H1 (cell line): ENCODE measurements at regions not wholly inside any gene's neighbourhood (a gene's known extent, or its start where the extent isn't known, plus 50 kb on each side); places are given as distances from the start of the nearest gene placed in this dataset.

Experiments
- CTCF ChIA-PET: fragments of 300-600 bp; sonication (Branson Sonifier 250); formaldehyde crosslinking; loops from one replicate; lab custom pipeline; 2021; ENCODE audit not compliant: partially characterized antibody; lab: Charles Lee
- POLR2A ChIA-PET: fragments of 300-600 bp; sonication (Branson Sonifier 250); formaldehyde crosslinking; loops from one replicate; lab custom pipeline; 2021; ENCODE audit warnings: inconsistent platforms; ENCODE audit not compliant: partially characterized antibody; lab: Charles Lee
- DNase-seq, 2 experiments: peaks; one replicate each; pipeline versions ENCODE4 v3.0.0 to v3.0.0-alpha.2; 2010 to 2022; ENCODE audit warnings: low spot score in 2 of 2, low read depth in 1 of 2, mixed read lengths in 1 of 2
- FAIRE-seq: peaks from 2 replicates; lab custom pipeline; 2011; peaks lifted over from hg19 to GRCh38; lab: Jason Lieb, UNC
- H2AFZ ChIP-seq: 2 replicates; pipeline ENCODE4 v1.8.1; 2012; ENCODE audit warnings: low read length, inconsistent platforms
- H2AK5ac ChIP-seq: 2 replicates; pipeline ENCODE4 v1.6.1; 2013; ENCODE audit warnings: low read depth, low read length
- H2BK120ac ChIP-seq: replicated peaks from 2 replicates; pipeline ENCODE3; 2013; ENCODE audit warnings: low read depth, low read length, inconsistent platforms
- H2BK12ac ChIP-seq: 2 replicates; pipeline ENCODE4 v1.6.1; 2013; ENCODE audit warnings: low read depth, low read length
- H2BK15ac ChIP-seq: 2 replicates; pipeline ENCODE4 v1.6.1; 2013; ENCODE audit warnings: low read length
- H2BK20ac ChIP-seq: 2 replicates; pipeline ENCODE4 v1.6.1; 2013; ENCODE audit warnings: low read length
- H2BK5ac ChIP-seq: 2 replicates; pipeline ENCODE4 v1.6.1; 2013; ENCODE audit warnings: low read depth, low read length
- H3K14ac ChIP-seq: 2 replicates; pipeline ENCODE4 v1.6.1; 2013; ENCODE audit warnings: inconsistent platforms; ENCODE audit not compliant: insufficient read length
- H3K18ac ChIP-seq: 2 replicates; pipeline ENCODE4 v1.6.1; 2013; ENCODE audit warnings: low read length; ENCODE audit errors: extremely low read depth
- H3K23ac ChIP-seq: 2 replicates; pipeline ENCODE4 v1.6.1; 2013; ENCODE audit warnings: inconsistent platforms; ENCODE audit not compliant: insufficient read length
- H3K23me2 ChIP-seq: 2 replicates; pipeline ENCODE4 v1.6.1; 2013; ENCODE audit warnings: low read depth, low read length
- H3K27ac ChIP-seq: 2 replicates; pipeline ENCODE4 v1.6.1; 2011; ENCODE audit warnings: low read depth, low read length, inconsistent platforms
- H3K27me3 ChIP-seq, 4 experiments: replicated peaks in 1 of 4; 1 replicate in 1 of 4; 2 replicates in 3 of 4; pipeline versions ENCODE4 v1.6.1 to v1.8.1; 2011 to 2013; ENCODE audit warnings: low read length in 3 of 4, mild to moderate bottlenecking in 3 of 4, inconsistent platforms in 2 of 4, mixed read lengths in 2 of 4, moderate library complexity in 1 of 4; ENCODE audit not compliant: control insufficient read depth in 3 of 4, insufficient read depth in 3 of 4; ENCODE audit errors: extremely low read depth in 1 of 4
- H3K36me3 ChIP-seq, 4 experiments: 2 replicates each; pipeline versions ENCODE4 v1.6.1 to v1.8.1; 2011 to 2013; ENCODE audit warnings: mild to moderate bottlenecking in 4 of 4, low read length in 3 of 4, moderate library complexity in 2 of 4, control low read depth in 1 of 4, inconsistent platforms in 1 of 4; ENCODE audit not compliant: insufficient read depth in 4 of 4, control insufficient read depth in 2 of 4
- H3K4ac ChIP-seq: replicated peaks from 2 replicates; pipeline ENCODE3; 2013; ENCODE audit warnings: low read length, low read depth, mixed read lengths, inconsistent platforms; ENCODE audit not compliant: insufficient read length
- H3K4me1 ChIP-seq, 4 experiments: replicated peaks in 1 of 4; 1 replicate in 1 of 4; 2 replicates in 3 of 4; pipeline versions ENCODE4 v1.6.1 to v1.8.1; 2011 to 2013; ENCODE audit warnings: low read length in 3 of 4, inconsistent platforms in 2 of 4, mixed read lengths in 1 of 4; ENCODE audit not compliant: insufficient read depth in 4 of 4, control insufficient read depth in 3 of 4
- H3K4me2 ChIP-seq, 2 experiments: 2 replicates each; pipeline versions ENCODE4 v1.6.1 to v1.8.1; 2011 to 2013; ENCODE audit warnings: low read depth in 2 of 2, low read length in 2 of 2, control low read depth in 1 of 2, inconsistent platforms in 1 of 2, mild to moderate bottlenecking in 1 of 2; ENCODE audit not compliant: insufficient read depth in 1 of 2
- H3K4me3 ChIP-seq, 4 experiments: fragments of 200-600, 300-600 bp in 1 of 4; sonication (generic), shearing (Covaris generic), sonication (Bioruptor Twin) in 1 of 4; 2 replicates each; pipeline versions ENCODE4 v1.5.1 to v1.8.1; 2011 to 2016; ENCODE audit warnings: low read length in 4 of 4, low read depth in 3 of 4, control low read depth in 2 of 4, inconsistent platforms in 2 of 4, mild to moderate bottlenecking in 2 of 4, mixed read lengths in 1 of 4, moderate library complexity in 1 of 4; ENCODE audit not compliant: insufficient read depth in 2 of 4; ENCODE audit errors: extremely low read depth in 1 of 4
- H3K56ac ChIP-seq: replicated peaks from 2 replicates; pipeline ENCODE3; 2013; ENCODE audit warnings: low read depth, mild to moderate bottlenecking, mixed read lengths, low read length, inconsistent platforms; ENCODE audit not compliant: insufficient read length
- H3K79me1 ChIP-seq: 2 replicates; pipeline ENCODE4 v1.6.1; 2013; ENCODE audit warnings: low read depth, low read length, control low read depth
- H3K79me2 ChIP-seq, 2 experiments: 2 replicates each; pipeline versions ENCODE4 v1.6.1 to v1.8.1; 2012 to 2013; ENCODE audit warnings: low read length in 2 of 2, mild to moderate bottlenecking in 2 of 2, inconsistent platforms in 1 of 2; ENCODE audit not compliant: insufficient read depth in 2 of 2, control insufficient read depth in 1 of 2
- H3K9ac ChIP-seq, 4 experiments: replicated peaks in 1 of 4; 1 replicate in 1 of 4; 2 replicates in 3 of 4; pipeline versions ENCODE4 v1.6.1 to v1.8.1; 2011 to 2013; ENCODE audit warnings: low read depth in 3 of 4, low read length in 3 of 4, control low read depth in 2 of 4, mild to moderate bottlenecking in 2 of 4, moderate library complexity in 2 of 4, inconsistent platforms in 1 of 4; ENCODE audit errors: extremely low read depth in 1 of 4
- H3K9me3 ChIP-seq, 2 experiments: 2 replicates each; pipeline versions ENCODE4 v1.6.1 to v1.8.1; 2012 to 2013; ENCODE audit warnings: mild to moderate bottlenecking in 2 of 2, moderate library complexity in 2 of 2, control low read depth in 1 of 2, inconsistent platforms in 1 of 2, low read depth in 1 of 2, low read length in 1 of 2, mixed read lengths in 1 of 2; ENCODE audit not compliant: insufficient read depth in 2 of 2
- H4K20me1 ChIP-seq, 2 experiments: replicated peaks in 1 of 2; 2 replicates each; pipeline versions ENCODE3 to v1.8.1; 2011 to 2013; ENCODE audit warnings: inconsistent platforms in 2 of 2, low read length in 2 of 2, mild to moderate bottlenecking in 1 of 2; ENCODE audit not compliant: insufficient read depth in 2 of 2, control insufficient read depth in 1 of 2
- H4K5ac ChIP-seq: 2 replicates; pipeline ENCODE4 v1.6.1; 2013; ENCODE audit warnings: low read length, low read depth, mixed read lengths, inconsistent platforms; ENCODE audit not compliant: insufficient read length
- H4K8ac ChIP-seq: 2 replicates; pipeline ENCODE4 v1.8.0; 2013; ENCODE audit warnings: mild to moderate bottlenecking, moderate library complexity, low read length, inconsistent platforms; ENCODE audit not compliant: insufficient read depth; ENCODE audit errors: extremely low read depth
- H4K91ac ChIP-seq: replicated peaks from 2 replicates; pipeline ENCODE3; 2013; ENCODE audit warnings: low read length, mixed read lengths, inconsistent platforms; ENCODE audit not compliant: insufficient read length
- ASH2L ChIP-seq: fragments of 200-600, 300-600 bp; sonication (generic); IDR thresholded peaks from one replicate; pipeline ENCODE4 v1.7.1; 2017; ENCODE audit warnings: low read length
- BACH1 ChIP-seq: IDR thresholded peaks from 2 replicates; pipeline ENCODE4 v1.6.1; 2012; ENCODE audit warnings: low read length, improper control_type of control experiment
- CBX8 ChIP-seq: fragments of 300-800, 300-1000 bp; sonication (generic); IDR thresholded peaks from 2 replicates; pipeline ENCODE4 v1.7.1; 2016; ENCODE audit warnings: low read depth, low read length, borderline replicate concordance
- CREB1 ChIP-seq: IDR thresholded peaks from 2 replicates; pipeline ENCODE4 v1.6.1; 2012; ENCODE audit warnings: inconsistent platforms
- EZH2 ChIP-seq: fragments of 200-600 bp; sonication (generic); IDR thresholded peaks from 2 replicates; pipeline ENCODE4 v1.7.1; 2012; ENCODE audit warnings: low read depth, mild to moderate bottlenecking, moderate library complexity, low read length, inconsistent platforms; ENCODE audit not compliant: severe bottlenecking
- GTF2F1 ChIP-seq: IDR thresholded peaks from 2 replicates; pipeline ENCODE4 v1.6.1; 2012; ENCODE audit warnings: low read depth, low read length, improper control_type of control experiment, borderline replicate concordance
- HDAC6 ChIP-seq: IDR thresholded peaks from one replicate; pipeline ENCODE4 v1.7.1; 2012; ENCODE audit warnings: low read depth, mild to moderate bottlenecking, inconsistent platforms, low read length, moderate library complexity
- RXRA ChIP-seq: IDR thresholded peaks from 2 replicates; pipeline ENCODE4 v1.6.1; 2011; ENCODE audit warnings: low read depth, mild to moderate bottlenecking, low read length, moderate library complexity; ENCODE audit not compliant: insufficient read depth
- TEAD4 ChIP-seq: IDR thresholded peaks from 2 replicates; pipeline ENCODE4 v1.6.1; 2012; ENCODE audit warnings: low read depth, low read length, inconsistent platforms, mixed read lengths
- YY1 ChIP-seq: IDR thresholded peaks from 2 replicates; pipeline ENCODE4 v1.6.1; 2011; ENCODE audit warnings: low read depth, mild to moderate bottlenecking, low read length
- WGBS, 2 experiments: shearing (Covaris generic) in 1 of 2; methylation state at CpG; one replicate each; pipeline versions ENCODE4 v1.1.6 to v1.1.7; 2013 to 2015; ENCODE audit warnings: low lambda C conversion rate in 2 of 2, mixed read lengths in 2 of 2, inconsistent platforms in 1 of 2, low coverage in 1 of 2, missing lambda C conversion rate in 1 of 2; ENCODE audit not compliant: insufficient replicate concordance in 2 of 2, insufficient coverage in 1 of 2, insufficient read length in 1 of 2; ENCODE audit errors: extremely low coverage in 1 of 2, missing lambda C conversion rate in 1 of 2; 5-methylcytosine and 5-hydroxymethylcytosine counted together
- TF ChIP-seq, protein P1 (sequence below): IDR thresholded peaks from 2 replicates; pipeline ENCODE4 v1.6.1; 2011; ENCODE audit warnings: low read length, improper control_type of control experiment

DNA sequence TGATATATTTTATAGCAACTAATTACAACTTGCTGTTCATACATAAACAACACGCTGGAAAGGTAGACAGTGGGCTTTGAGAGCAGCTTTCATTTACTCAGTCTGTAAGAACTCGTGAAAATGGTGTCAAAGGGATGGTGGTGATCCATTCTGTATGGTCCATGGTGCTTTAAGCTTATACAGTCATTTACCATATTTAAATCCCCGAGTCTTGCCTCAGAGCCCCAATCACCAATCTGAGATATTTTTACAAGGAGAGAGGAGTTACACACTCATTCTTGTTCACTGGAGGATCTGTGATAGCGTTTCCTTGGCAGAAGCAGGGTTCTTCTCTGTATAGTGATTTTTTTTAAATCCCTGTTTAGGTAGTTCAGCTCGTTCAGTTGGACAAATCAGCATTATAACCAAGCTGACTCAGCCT is 694.6 kb downstream of the USP25 start:
- ChIA-PET POLR2A (no interaction called here), CTCF (no interaction called here)
- Histone ChIP-seq H3K9me3 (no peaks in the 10 kb centered on the region), H2AK5ac (no peak overlapping the region), H3K14ac (no peak overlapping the region), H3K4me2 (no peak overlapping the region), H3K56ac (no peak overlapping the region), H2BK15ac (no peak overlapping the region), H3K23ac (no peak overlapping the region), H3K36me3 (no peaks in the 10 kb centered on the region), H3K27me3 (no peaks in the 10 kb centered on the region), H2BK20ac (no peak overlapping the region), H4K8ac (no peak overlapping the region), H3K27ac (no peak overlapping the region), H3K79me1 (no peaks in the 10 kb centered on the region), H4K91ac (no peak overlapping the region), H3K9ac (no peak overlapping the region), H3K4ac (no peak overlapping the region), H2BK5ac (no peak overlapping the region), H3K79me2 (no peaks in the 10 kb centered on the region), H2AFZ (no peak overlapping the region; the same call in 1 of the 2 replicates), H2BK12ac (no peak overlapping the region), H3K4me1 (no peaks in the 10 kb centered on the region), H3K4me3 (no peak overlapping the region), H2BK120ac (no peak overlapping the region), H4K5ac (no peak overlapping the region), H3K18ac (no peak overlapping the region), H3K23me2 (no peaks in the 10 kb centered on the region), H4K20me1 (no peaks in the 10 kb centered on the region)
- FAIRE-seq (no peak), DNase-seq (no peak)
- 96% methylated on average over 5 of the region's 5 CpGs; no CpG with 5 or more reads in 1 of the 2 experiments for WGBS, 2 experiments
- TF ChIP-seq YY1 (no peak), TEAD4 (no peak), ASH2L (no peak), EZH2 (no peak), BACH1 (no peak), HDAC6 (no peak), RXRA (no peak), CBX8 (no peak), GTF2F1 (no peak), CREB1 (no peak)
- TF ChIP-seq, protein P1, sequence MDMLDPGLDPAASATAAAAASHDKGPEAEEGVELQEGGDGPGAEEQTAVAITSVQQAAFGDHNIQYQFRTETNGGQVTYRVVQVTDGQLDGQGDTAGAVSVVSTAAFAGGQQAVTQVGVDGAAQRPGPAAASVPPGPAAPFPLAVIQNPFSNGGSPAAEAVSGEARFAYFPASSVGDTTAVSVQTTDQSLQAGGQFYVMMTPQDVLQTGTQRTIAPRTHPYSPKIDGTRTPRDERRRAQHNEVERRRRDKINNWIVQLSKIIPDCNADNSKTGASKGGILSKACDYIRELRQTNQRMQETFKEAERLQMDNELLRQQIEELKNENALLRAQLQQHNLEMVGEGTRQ, result no peak
